LHCN-M2 (cell line): ENCODE measurements at regions not wholly inside any gene's neighbourhood (a gene's known extent, or its start where the extent isn't known, plus 50 kb on each side); places are given as distances from the start of the nearest gene placed in this dataset.
"Not testable (repeated sequence)": the region's sequence is repeated elsewhere in the genome, so short reads cannot be mapped to it uniquely, and the experiment has no call there.

ENCODE experiments used
- DNase-seq: peaks from one replicate; pipeline ENCODE4 v3.0.0-alpha.2; 2012; ENCODE audit warnings: low read depth

DNA sequence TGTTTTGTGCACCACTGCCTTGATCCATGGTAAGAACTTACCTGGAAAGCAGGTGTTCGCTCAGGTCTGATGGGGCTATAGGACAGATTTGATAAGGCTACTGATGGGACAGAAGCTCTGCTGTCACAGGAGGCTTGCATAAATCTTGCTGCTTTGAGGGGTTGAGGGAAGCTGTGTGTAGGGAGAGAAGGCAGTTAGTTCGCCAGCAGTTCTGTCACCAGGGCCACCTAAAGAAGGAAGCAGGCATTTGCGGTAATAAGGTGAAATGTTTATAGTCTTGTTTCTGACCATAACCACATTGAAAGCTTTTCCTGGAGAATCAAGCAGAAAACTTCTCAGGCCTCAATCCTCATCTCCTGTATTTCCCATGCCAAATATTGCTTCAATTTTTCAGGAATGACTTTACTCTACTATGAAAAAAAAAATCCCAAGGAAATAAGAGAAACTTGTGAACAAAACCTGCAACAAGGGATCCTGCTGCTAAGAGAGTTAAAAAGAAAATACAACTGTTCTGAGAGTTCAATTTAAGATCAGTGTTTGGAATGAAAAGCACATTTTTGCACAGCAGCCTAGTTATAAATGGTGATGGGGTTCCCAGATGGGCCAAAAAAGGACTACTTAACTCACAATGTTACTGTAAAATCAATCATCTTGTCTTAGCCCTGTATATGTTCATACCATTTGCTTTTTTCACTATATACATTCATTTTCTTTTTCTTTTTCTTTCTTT is 122.0 kb upstream of the RANBP3L start:
- DNase-seq = no peak

DNA sequence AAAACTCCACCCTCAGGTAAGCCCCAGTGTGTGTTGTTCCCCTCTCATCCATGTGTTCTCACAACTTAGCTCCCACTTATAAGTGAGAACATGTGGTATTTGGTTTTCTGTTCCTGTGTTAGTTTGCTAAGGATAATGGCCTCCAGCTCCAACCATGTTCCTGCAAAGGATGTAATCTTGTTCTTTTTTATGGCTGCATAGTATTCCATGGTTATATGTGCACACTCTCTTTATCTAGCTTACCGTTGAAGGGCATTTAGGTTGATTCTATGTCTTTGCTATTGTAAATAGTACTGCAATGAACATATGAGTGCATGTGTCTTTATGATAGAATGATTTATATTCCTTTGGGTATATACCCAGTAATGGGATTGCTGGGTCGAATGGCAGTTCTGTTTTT is 124.4 kb upstream of the RANBP3L start:
- DNase-seq = not testable (repeated sequence)

DNA sequence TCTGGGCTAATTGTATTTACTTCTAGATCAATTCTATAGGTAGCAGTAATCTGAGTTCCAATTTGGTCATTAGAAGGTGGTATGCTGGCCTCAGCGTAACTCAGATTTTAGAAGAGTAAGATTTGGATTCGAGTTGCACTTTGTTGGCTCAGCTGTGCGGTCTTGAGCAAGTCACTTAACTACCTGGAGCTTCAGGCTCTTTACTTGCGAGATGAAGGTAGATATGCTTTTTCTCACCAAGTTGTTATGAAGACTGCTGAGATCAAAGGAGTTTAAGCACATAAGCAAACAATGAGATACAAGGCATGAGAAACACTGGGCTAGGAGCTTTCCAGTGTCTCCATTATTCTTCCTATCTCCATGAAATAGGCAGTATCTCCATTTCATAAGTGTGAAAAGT is 133.8 kb upstream of the RANBP3L start:
- DNase-seq = no peak

DNA sequence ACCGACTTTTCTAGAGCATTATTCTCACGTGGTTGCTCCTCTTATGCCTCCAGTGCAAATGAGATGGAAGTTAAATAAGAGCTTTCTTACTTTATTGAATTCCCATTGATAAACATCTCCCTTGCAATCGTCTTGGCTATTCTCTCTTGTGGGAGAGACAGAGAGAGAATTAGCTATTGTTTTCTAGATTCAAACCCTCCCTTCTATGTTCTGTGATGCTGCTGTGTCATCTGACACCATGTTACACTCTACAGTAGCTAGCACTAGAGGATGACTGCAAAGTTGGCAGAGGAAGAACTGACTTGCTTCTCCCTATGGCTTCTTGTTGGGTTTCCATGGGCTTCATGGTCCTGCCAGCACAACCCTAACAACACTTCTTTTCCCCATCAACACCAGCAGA is 134.6 kb upstream of the RANBP3L start:
- no peak for DNase-seq

DNA sequence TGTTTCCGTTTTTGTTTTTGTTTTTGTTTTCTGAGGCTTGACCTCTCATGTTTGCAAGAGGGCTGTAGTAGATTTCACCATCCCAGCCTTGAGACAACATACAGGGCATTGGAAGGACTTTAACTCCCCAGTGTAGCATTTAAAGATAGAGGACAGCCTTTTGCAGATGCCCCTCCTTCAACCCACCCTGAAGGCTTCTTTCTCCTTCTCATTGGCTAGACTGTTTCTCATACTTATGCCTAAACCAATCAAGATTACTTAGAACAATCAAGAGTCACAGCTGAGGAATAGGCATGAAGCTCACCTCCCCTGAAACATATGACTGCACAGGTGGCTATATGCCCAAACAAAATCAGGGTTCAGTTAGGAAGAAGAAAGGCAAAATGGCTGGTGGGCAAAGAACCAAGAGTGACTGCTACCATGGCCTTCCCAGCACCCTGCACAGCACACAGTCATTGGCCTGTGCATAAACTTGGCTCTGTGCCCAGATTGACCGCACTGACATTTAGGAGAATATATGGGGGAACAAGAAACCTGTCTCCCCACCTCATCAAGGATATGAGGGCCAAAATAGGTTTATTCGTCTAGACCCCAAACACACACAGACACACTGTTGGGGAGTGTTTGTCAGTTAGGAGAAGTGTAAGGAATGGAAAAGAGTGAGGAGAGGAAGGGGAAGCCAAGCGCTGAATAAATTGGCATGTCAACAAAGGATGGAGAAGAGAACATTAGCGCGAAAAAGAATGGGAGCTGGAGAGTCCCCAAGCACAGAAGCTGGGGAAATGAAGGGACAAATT is 137.3 kb upstream of the RANBP3L start:
- DNase-seq = no peak

DNA sequence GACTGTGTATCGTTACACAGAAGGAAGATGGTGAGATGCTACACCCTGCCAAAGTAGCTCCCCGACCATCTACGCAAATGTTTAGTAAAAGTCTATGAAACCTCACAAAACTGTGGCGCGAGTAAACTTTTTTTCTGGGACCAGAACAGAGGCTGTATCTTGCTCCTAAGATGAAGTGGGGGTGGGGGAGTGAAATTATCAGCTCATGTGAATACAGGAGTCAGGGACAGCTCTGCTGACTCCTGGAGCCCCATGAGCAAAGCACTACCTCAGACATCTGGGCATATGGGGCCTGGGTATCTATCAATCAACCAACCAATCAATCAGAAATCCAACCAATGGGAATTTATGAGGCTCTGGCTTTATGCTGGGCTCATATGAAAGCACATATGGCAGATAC is 138.6 kb upstream of the RANBP3L start:
- DNase-seq = no peak

DNA sequence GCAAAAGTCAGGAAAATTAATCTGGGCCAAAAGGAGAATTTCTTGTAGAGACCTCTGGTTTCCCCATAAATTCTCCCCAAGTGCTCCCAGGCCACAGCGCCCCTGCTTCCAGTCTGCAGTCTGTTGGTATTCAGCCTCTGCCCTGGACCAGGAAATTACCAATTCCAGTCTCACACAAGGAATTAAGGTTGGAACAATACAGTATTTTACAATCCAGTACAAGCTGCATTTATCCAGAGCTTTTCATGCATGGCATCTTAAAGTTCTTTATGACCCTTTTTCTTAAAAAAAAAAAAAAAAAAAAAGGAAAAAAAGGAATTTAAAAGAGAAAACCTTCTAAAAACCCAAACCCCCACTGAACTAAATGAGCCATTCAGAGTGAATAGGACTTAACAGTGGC is 139.6 kb upstream of the RANBP3L start:
- no peak for DNase-seq

DNA sequence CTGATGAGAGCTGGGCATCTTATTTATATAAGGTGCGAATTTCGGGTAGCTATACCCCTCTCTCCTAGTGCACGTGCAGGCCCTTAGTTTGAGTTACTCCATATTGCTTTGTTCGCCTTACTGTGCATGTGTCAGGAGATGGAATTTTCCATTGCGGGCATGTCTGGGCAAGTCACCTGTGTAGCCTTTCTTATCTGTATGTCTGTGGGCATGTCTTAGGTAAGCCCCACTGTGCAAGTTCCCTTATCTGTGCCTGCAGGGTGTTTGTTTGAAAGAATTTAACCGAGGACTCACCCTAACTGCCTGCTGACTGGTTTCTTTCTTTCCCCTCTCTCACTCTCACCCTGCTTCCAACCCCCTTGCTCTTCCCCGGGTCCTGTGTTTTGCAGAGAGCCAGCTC is 140.7 kb upstream of the RANBP3L start:
- no peak for DNase-seq

DNA sequence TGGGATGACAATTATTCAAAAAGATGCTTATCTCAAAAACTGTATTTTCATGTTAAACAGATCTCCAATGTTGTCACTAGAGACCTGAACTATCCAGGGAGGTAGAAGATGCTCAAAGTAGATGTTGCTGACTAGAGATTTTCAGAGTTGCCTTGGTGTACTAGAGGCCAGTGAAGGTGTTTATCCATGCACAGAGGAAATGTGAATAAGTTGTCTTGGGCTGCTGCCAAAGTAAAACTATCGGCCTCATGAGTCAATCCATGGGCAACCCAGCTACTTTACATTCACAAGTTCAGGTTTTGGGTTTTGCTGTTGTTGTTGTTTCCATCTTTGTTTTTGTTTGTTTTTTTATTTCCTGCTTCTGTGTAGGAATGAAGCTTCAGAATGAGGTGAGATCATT is 141.1 kb upstream of the RANBP3L start:
- DNase-seq = peak; percentile 29

DNA sequence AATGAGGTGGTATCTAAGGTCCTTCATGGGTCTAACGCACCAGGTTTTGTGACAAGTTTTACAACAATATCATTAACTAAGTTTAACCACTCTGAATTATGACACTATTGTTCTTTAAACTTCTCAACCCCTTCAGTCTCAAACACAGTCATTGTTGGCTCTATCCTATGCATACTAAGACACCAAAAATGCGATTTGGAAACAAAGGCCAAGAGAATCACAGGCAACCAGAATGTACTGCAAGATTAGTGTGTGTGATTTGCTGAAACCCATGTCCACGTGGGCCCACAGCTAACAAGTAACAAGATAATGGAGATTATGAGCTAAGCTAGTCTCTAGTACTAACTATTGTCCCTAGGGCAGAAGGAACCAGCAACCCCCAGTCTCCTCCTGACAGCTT is 142.2 kb upstream of the RANBP3L start:
- no peak for DNase-seq

DNA sequence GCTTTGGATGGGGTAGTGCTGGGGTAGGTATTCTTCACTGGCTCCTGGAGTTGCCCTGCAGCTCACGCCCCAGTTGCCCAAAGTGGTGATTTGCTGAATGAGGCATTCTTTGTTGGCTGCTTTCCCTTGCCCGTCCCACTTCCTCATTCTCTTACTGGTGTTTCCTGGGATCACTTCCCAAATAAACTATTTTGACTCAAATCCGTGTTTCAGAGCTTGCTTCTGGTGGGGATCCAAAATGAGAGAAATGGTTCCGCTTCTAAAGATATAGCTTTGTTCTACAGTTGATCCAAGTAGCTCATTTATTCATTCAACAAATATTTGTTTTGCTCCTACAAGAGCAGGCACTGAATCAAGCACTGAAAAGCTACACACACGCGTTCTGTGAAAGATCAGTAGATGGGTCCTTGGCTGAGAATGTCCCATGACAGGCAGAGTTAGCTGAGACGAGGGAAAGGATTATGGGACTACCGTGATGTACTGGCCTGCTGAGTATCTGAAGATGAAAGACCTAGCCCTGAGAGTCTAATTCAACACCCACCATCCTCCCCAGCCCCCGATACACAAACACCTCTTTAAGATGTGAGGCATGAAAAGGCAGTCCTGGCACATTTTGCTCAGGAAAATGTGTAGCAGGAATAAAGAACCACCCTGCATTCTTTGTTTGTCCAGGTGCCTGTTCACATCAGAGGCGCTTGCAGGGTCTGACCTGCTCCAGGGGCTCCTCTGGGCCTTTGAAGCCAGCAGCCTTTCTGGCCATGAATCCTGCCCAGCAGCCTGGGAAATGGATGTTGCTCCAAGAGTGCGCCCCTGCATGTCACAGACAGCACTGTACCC is 143.1 kb upstream of the RANBP3L start:
- peak; percentile 47 for DNase-seq

DNA sequence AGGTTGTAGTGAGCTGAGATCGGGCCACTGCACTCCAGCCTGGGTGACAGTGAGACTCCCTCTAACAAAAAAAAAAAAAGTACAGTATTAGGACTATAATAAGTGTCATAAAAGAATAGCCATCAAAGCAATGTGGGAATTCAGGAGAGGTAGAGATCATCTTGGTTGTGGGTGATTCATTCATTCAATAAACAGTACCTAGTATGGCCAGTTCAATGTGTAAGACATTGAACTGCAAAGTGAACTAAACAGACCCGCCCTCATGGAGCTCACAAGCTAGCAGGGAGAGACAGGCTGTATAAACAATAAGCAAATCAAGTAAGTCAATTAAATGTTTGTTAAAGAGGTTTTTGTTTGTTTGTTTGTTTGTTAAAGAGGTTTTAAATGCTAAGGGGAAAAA is 146.1 kb upstream of the RANBP3L start:
- no peak for DNase-seq

DNA sequence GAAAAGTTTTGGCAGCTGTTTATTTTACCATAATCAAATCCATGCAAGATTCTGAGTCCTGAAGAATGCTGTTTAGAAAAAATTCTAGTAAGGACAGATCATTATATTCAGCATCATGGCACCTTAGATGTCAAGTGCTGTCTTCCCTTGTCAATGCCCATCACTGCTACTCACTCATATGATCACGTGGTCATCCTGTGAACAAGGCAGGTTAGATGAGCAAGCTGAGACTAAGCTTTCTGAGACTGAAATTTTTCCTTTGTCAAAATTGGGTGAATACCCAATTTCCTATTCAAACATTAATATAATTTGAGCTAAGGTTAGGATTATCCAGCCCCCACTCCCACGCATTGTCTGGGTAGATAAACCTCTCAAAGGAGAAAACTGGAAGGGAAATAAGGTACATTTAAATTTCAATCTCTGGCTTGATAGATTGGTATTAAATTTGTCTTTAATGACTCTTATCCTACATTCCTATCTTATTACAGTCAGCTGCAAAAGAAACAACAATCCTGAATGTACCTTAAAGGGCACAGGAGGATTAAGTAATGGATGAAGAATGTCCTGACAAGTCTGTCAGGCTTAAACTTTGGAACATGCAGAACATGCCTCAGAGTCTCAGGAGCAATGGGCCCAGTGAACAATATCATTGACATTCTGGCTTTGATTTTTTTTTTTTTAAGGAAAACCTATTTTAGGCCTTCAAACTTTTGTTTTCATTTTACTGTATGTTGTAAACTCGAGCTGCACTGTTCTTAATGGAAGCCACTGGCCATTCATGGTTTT is 148.7 kb upstream of the RANBP3L start:
- DNase-seq = peak; percentile 61

DNA sequence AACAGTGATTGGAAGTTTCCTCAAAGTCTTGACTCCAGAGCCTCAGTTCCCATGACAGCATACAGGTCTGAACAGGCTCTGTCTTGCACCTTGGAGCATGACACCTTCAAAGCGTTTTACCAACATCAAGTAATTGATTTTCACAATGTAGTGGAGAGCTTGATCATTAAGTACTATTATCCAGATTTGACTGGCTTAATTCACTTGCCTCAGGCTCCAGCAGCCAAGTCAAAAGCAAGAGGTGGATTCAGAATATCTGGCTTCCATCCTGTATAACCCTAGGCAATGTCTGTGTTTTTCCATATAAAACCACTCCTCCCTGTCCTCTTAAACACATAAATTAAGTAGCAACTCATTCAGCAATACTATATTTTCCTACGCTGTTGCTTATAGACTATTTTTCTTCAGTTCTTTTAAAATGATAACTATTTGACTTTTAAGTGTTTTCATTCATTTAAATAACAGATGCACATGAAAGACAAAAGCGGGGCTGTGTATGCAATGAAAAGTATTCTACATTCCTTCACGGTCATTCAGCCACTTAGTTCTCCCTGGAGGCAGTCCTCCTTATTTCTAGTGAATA is 150.8 kb upstream of the RANBP3L start:
- DNase-seq = no peak

DNA sequence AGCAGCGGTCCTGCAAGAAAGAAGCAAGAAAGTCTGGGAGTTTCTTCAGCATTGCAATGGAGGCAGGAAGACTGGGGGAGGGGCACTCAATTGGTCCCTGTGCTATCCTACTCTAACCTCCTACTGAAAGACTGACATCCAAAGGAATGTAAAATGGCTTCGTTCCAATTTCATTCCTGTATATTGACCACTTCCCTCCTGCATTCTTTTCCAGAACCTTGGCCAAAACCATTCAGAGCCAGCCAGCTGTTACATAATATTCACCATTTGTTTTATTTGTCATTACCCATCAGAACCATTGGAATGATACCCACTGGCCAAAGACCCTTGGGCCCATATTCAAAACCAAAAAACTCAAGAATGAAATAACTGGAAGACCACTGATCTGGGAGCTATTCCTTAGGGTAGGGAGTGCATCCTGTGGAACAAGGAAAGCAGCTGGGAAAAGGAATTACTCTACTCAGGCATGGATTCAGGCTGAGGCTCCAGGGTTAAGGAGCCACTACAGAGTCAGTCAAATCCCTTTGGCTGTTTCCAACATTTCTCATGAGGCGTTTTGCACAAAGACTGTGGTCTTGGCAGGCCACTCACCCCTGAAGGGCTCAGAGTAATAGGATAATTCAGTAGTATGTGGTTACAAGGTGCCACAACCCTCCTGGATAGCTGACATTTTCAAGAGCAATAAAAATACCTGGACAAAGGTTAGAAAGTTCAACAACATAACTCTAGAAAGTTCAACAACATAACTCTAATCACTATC is 148.7 kb upstream of the SLC1A3 start:
- DNase-seq = peak; percentile 88

DNA sequence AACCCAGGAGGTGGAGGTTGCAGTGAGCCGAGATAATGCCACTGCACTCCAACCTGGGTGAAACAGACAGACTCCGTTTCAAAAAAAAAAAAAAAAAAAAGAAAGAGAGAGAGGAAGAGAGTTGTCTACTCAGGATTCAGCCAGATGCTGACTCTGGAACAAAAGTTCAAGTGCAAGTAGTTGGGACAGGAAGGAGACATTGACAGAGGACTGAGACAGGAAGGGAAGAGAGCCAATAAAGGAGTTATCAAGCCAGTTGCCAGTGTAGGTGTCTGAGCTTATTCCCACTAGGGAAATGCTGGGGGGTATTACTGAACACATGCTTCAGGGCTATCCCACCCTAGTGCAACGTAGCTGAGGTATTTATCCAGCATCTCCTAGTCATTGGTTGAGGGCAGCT is 147.7 kb upstream of the SLC1A3 start:
- no peak for DNase-seq

DNA sequence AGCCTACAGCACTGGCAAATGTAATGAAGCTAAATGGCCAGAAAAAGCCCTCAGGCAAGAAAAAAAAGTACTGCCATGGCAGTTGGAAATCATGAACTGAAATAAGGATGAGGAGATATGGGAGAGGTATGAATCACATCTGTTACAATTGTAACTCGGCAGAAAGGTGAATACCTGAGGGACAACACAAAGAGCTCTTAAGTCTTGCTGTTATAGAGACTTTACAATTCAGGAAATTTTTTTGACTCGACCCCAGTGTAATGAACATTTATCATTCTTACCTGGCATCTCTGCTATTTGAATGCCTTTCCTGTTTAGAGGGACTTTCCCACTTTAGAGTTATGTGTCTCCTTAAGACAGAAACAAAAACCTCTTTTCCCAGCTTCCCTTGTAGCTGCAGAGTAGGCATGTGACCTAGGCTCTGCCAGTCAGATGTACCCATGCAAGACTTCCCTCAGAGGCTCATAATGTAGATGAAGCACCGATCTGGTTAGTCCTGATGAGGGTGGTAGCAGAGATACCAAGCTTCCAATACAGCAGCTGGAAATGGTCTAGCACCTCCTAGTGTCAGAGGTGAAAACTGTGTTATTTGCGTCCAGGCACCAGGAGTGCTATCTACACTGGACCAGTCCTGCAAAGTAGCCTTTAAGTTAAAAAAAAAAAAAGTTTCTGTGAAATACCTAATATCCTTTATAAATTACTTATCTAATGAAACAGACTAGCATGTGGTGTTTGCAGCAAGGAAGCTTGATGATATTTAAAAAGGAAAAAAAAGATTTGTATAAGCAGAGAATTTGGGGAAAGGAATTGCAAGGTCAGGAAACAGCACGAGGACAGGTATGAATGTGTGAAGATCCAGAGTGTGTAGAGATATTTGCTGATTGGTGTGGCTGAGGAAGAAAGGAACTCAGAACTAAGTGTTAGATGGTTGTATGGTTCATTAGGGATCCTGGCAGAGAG is 146.9 kb upstream of the SLC1A3 start:
- peak; percentile 35 for DNase-seq

DNA sequence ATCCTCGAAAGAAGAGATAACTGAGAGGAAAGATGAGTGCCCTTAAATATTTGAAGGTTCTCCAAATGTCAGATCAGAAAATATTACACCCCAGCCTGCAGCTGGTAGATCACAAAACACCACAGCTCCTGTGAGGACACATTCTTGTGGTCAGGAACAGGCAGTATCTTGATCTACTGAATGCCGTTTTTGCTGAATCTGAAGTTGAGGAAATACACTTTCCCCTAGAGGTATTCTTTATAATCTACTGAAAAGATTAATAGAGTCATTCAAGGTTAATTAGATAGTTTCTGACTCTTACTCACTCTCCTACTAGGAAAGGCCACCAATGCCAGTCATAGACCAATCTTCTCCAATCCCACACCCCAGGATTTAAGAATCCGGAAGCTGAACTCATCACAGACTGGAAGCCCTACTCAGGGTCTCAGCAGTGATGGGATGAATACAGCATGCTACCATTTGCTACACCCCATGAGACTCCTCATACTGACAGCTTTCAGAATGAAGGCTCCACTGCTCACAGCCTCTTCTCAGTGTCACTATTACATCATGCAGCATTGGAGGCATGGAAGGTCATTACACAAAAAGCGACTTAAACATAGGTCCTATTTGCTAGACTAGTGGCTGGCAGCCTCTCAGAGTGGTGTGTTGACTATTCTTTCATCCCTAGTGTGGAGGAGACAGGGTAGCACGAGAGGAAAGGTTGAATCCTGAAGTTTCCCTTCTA is 143.9 kb upstream of the SLC1A3 start:
- peak; percentile 83 for DNase-seq
